NAMALWA (cell line): ENCODE measurements at regions not wholly inside any gene's neighbourhood (a gene's known extent, or its start where the extent isn't known, plus 50 kb on each side); places are given as distances from the start of the nearest gene placed in this dataset.
"Not testable (repeated sequence)": the region's sequence is repeated elsewhere in the genome, so short reads cannot be mapped to it uniquely, and the experiment has no call there.

Experiments
- DNase-seq: peaks from one replicate; pipeline ENCODE4 v3.0.0-alpha.2; 2015; ENCODE audit warnings: low spot score

- DNase-seq = not testable (repeated sequence)
These were observed 85.6 kb downstream of the OR2B2 start for GRCh38 chr6:27826612-27826985.

- not testable (repeated sequence) for DNase-seq
These were observed 86.2 kb downstream of the OR2B2 start for GRCh38 chr6:27825848-27826611.

GRCh38 chr6:27825025-27825793 is 87.0 kb downstream of the OR2B2 start:
- DNase-seq = peak; percentile 79

GRCh38 chr6:27824211-27825024 is 87.8 kb downstream of the OR2B2 start:
- peak; percentile 83 for DNase-seq

- peak; percentile 74 for DNase-seq
These were observed 88.4 kb downstream of the OR2B2 start for GRCh38 chr6:27823714-27824210.

GRCh38 chr6:27816906-27817305 is 95.3 kb downstream of the OR2B2 start:
- DNase-seq = peak; percentile 51

GRCh38 chr6:27814665-27815424 is 97.4 kb downstream of the OR2B2 start:
- DNase-seq = peak; percentile 97

- not testable (repeated sequence) for DNase-seq
These were observed 97.9 kb downstream of the OR2B2 start for GRCh38 chr6:27814415-27814664.

- peak; percentile 81 for DNase-seq
These were observed 99.2 kb downstream of the OR2B2 start for GRCh38 chr6:27812805-27813492.

GRCh38 chr6:27812078-27812804 is 100.0 kb downstream of the OR2B2 start:
- DNase-seq = peak; percentile 65

- peak; percentile 79 for DNase-seq
These were observed 100.8 kb downstream of the OR2B2 start for GRCh38 chr6:27811451-27811772.

GRCh38 chr6:27810768-27811450 is 101.3 kb downstream of the OR2B2 start:
- peak; percentile 81 for DNase-seq

GRCh38 chr6:27809939-27810767 is 102.0 kb downstream of the OR2B2 start:
- peak; percentile 97 for DNase-seq

GRCh38 chr6:27809067-27809938 is 102.9 kb downstream of the OR2B2 start:
- no peak for DNase-seq

GRCh38 chr6:27808242-27809066 is 103.7 kb downstream of the OR2B2 start:
- peak; percentile 88 for DNase-seq

- DNase-seq = peak; percentile 98
These were observed 104.6 kb downstream of the OR2B2 start for GRCh38 chr6:27807441-27808241.
